Gastroesophageal sphincter (tissue), 3 donors: ENCODE measurements at regions not wholly inside any gene's neighbourhood (a gene's known extent, or its start where the extent isn't known, plus 50 kb on each side); places are given as distances from the start of the nearest gene placed in this dataset.

Source experiments
- EP300 ChIP-seq: sonication (generic); formaldehyde crosslinking; IDR thresholded peaks from one replicate; pipeline ENCODE4 v1.6.1; 2017; ENCODE audit warnings: antibody characterized with exemption, mild to moderate bottlenecking
- TF ChIP-seq, protein P1 (sequence below), 4 experiments: fragments of 200-600 bp in 2 of 4; fragments of 450-650 bp in 2 of 4; sonication (generic) in 1 of 4; IDR thresholded peaks; one replicate each; pipeline ENCODE4 v1.5.1; 2017 to 2019; ENCODE audit warnings: antibody characterized with exemption in 4 of 4, mild to moderate bottlenecking in 2 of 4, moderate library complexity in 2 of 4

DNA sequence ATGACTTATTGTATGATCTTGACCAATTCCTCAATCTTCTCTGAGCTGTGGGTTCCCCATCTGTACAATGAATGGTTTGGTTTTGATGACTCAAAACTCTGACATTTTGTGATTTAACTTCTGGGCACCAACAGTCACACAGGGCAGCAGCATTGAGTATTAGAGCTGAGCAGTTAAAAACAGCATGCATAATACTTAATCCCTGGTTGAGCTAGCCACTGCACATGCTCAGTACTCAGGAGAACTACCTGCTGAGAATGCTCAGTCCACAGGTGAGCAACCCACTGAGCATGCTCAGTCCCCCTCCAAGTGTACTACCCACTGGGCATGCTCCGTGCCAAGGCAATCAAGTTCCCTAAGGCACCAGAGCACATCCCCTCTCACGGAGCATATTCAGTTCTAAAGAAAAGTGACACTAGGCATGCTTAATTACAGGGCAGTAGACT is 68.7 kb downstream of the AIPL1 start:
- TF ChIP-seq, protein P1, sequence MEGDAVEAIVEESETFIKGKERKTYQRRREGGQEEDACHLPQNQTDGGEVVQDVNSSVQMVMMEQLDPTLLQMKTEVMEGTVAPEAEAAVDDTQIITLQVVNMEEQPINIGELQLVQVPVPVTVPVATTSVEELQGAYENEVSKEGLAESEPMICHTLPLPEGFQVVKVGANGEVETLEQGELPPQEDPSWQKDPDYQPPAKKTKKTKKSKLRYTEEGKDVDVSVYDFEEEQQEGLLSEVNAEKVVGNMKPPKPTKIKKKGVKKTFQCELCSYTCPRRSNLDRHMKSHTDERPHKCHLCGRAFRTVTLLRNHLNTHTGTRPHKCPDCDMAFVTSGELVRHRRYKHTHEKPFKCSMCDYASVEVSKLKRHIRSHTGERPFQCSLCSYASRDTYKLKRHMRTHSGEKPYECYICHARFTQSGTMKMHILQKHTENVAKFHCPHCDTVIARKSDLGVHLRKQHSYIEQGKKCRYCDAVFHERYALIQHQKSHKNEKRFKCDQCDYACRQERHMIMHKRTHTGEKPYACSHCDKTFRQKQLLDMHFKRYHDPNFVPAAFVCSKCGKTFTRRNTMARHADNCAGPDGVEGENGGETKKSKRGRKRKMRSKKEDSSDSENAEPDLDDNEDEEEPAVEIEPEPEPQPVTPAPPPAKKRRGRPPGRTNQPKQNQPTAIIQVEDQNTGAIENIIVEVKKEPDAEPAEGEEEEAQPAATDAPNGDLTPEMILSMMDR (IDR thresholded peaks at IDR 0.05) = no peak
- TF ChIP-seq EP300 = no peak
